Testis (tissue), 2 donors: ENCODE measurements at regions not wholly inside any gene's neighbourhood (a gene's known extent, or its start where the extent isn't known, plus 50 kb on each side); places are given as distances from the start of the nearest gene placed in this dataset.

ENCODE experiments used
- DNase-seq: peaks from one replicate; pipeline ENCODE4 v3.0.0-alpha.2; 2019
- H3K27ac ChIP-seq, 2 donors: fragments of 200-600 bp; sonication (generic); one replicate each; pipeline ENCODE4 v1.5.1; 2019
- H3K27me3 ChIP-seq: fragments of 200-600 bp; sonication (generic); one replicate; pipeline ENCODE4 v1.5.1; 2019
- H3K36me3 ChIP-seq: fragments of 200-600 bp; sonication (generic); one replicate; pipeline ENCODE4 v1.5.1; 2017; ENCODE audit warnings: low read depth; ENCODE audit errors: missing control alignments
- H3K4me1 ChIP-seq: fragments of 200-600 bp; sonication (generic); one replicate; pipeline ENCODE4 v1.5.1; 2019
- H3K4me3 ChIP-seq, 2 donors: fragments of 200-600 bp; sonication (generic); one replicate each; pipeline ENCODE4 v1.5.1; 2017 to 2019
- H3K9me3 ChIP-seq: fragments of 200-600 bp; sonication (generic); one replicate; pipeline ENCODE4 v1.5.1; 2017
- CTCF ChIP-seq, 3 experiments: fragments of 450-650 bp in 2 of 3; fragments of 200-600 bp in 1 of 3; sonication (generic) in 1 of 3; IDR thresholded peaks; one replicate each; pipeline ENCODE4 v1.5.1; 2016 to 2019; ENCODE audit warnings: antibody characterized with exemption in 3 of 3, mild to moderate bottlenecking in 2 of 3, moderate library complexity in 1 of 3
- POLR2A ChIP-seq: fragments of 450-650 bp; IDR thresholded peaks from one replicate; pipeline ENCODE4 v1.6.1; 2017; ENCODE audit warnings: antibody characterized with exemption, mild to moderate bottlenecking, moderate library complexity
- WGBS, 2 donors: methylation state at CpG; one replicate each; pipeline ENCODE4 v1.1.5; 2018; 5-methylcytosine and 5-hydroxymethylcytosine counted together
- intact Hi-C: fragments of 100-400 bp; cut with DNase I; formaldehyde crosslinking; loops from one replicate; pipeline ENCODE4 v1.15.1; 2023; ENCODE audit warnings: low total_unique reads

- Histone ChIP-seq H3K4me3 (no peak overlapping the region), H3K4me1 (no peaks in the 10 kb centered on the region), H3K9me3 (no peaks in the 10 kb centered on the region), H3K36me3 (no peaks in the 10 kb centered on the region), H3K27ac (no peak overlapping the region), H3K27me3 (no peaks in the 10 kb centered on the region)
- TF ChIP-seq POLR2A (no peak), CTCF (IDR thresholded peaks at IDR 0.05) (no peak)
- no peak for DNase-seq
- intact Hi-C loops, result no loop called here
- WGBS, 2 donors, result 94 to 97% methylated on average over 1 of the region's 1 CpG
Measured at GRCh38 chr15:39153058-39153714, 427.7 kb upstream of the THBS1 start.

GRCh38 chr15:39153716-39154115 lies 427.2 kb upstream of the THBS1 start:
- H3K4me3 ChIP-seq, result no peak overlapping the region
- no peak for TF ChIP-seq POLR2A
- TF ChIP-seq CTCF (IDR thresholded peaks at IDR 0.05), result no peak
- no peaks in the 10 kb centered on the region for H3K9me3 ChIP-seq
- H3K27ac ChIP-seq, result no peak overlapping the region
- no peaks in the 10 kb centered on the region for H3K27me3 ChIP-seq
- H3K4me1 ChIP-seq, result no peaks in the 10 kb centered on the region
- WGBS, 2 donors, result 88 to 89% methylated on average over 2 of the region's 2 CpGs
- no peaks in the 10 kb centered on the region for H3K36me3 ChIP-seq
- no peak for DNase-seq
- intact Hi-C loops, result no loop called here

GRCh38 chr15:39154227-39154638 lies 426.6 kb upstream of the THBS1 start:
- H3K27ac ChIP-seq, result no peak overlapping the region
- no peaks in the 10 kb centered on the region for H3K4me1 ChIP-seq
- no peak overlapping the region for H3K4me3 ChIP-seq
- DNase-seq, result no peak
- no peak for TF ChIP-seq POLR2A
- TF ChIP-seq CTCF (IDR thresholded peaks at IDR 0.05), result no peak
- no peaks in the 10 kb centered on the region for H3K9me3 ChIP-seq
- no peaks in the 10 kb centered on the region for H3K36me3 ChIP-seq
- intact Hi-C loops, result no loop called here
- H3K27me3 ChIP-seq, result no peaks in the 10 kb centered on the region

GRCh38 chr15:39154776-39155175 lies 426.1 kb upstream of the THBS1 start:
- DNase-seq, result no peak
- TF ChIP-seq POLR2A (no peak), CTCF (IDR thresholded peaks at IDR 0.05) (no peak)
- intact Hi-C loops, result no loop called here
- no peaks in the 10 kb centered on the region for H3K4me1 ChIP-seq
- no peaks in the 10 kb centered on the region for H3K27me3 ChIP-seq
- H3K27ac ChIP-seq, result no peak overlapping the region
- no peaks in the 10 kb centered on the region for H3K36me3 ChIP-seq
- no peaks in the 10 kb centered on the region for H3K9me3 ChIP-seq
- no peak overlapping the region for H3K4me3 ChIP-seq
- WGBS, 2 donors, result 81 to 91% methylated on average over 4 of the region's 4 CpGs

GRCh38 chr15:39156166-39156565 lies 424.7 kb upstream of the THBS1 start:
- intact Hi-C loops, result no loop called here
- H3K4me3 ChIP-seq, result no peak overlapping the region
- no peaks in the 10 kb centered on the region for H3K4me1 ChIP-seq
- TF ChIP-seq CTCF (IDR thresholded peaks at IDR 0.05), result no peak
- TF ChIP-seq POLR2A, result no peak
- H3K27ac ChIP-seq, result no peak overlapping the region
- no peaks in the 10 kb centered on the region for H3K27me3 ChIP-seq
- 42 to 61% methylated on average over 1 of the region's 1 CpG for WGBS, 2 donors
- H3K9me3 ChIP-seq, result no peaks in the 10 kb centered on the region
- DNase-seq, result no peak
- H3K36me3 ChIP-seq, result no peaks in the 10 kb centered on the region
